HUES6 (cell line): ENCODE measurements at regions not wholly inside any gene's neighbourhood (a gene's known extent, or its start where the extent isn't known, plus 50 kb on each side); places are given as distances from the start of the nearest gene placed in this dataset.

ENCODE experiments used
- H3K27ac ChIP-seq: 2 replicates; pipeline ENCODE4 v1.7.0; 2013; ENCODE audit warnings: low read depth, mild to moderate bottlenecking, low read length, inconsistent platforms
- H3K27me3 ChIP-seq: 2 replicates; pipeline ENCODE4 v1.6.1; 2013; ENCODE audit warnings: low read length; ENCODE audit not compliant: control insufficient read depth, insufficient read depth
- H3K36me3 ChIP-seq: 2 replicates; pipeline ENCODE4 v1.6.1; 2013; ENCODE audit warnings: low read length; ENCODE audit not compliant: control insufficient read depth, insufficient read depth
- H3K4me1 ChIP-seq: 2 replicates; pipeline ENCODE4 v1.6.1; 2013; ENCODE audit warnings: low read length; ENCODE audit not compliant: control insufficient read depth, insufficient read depth
- H3K4me3 ChIP-seq: 2 replicates; pipeline ENCODE4 v1.5.1; 2013; ENCODE audit warnings: low read depth, low read length
- H3K9ac ChIP-seq: one replicate; pipeline ENCODE4 v1.6.1; 2013; ENCODE audit warnings: mild to moderate bottlenecking, low read length
- H3K9me3 ChIP-seq: 2 replicates; pipeline ENCODE4 v1.6.1; 2013; ENCODE audit warnings: low read depth, low read length; ENCODE audit not compliant: control insufficient read depth, insufficient read depth

DNA sequence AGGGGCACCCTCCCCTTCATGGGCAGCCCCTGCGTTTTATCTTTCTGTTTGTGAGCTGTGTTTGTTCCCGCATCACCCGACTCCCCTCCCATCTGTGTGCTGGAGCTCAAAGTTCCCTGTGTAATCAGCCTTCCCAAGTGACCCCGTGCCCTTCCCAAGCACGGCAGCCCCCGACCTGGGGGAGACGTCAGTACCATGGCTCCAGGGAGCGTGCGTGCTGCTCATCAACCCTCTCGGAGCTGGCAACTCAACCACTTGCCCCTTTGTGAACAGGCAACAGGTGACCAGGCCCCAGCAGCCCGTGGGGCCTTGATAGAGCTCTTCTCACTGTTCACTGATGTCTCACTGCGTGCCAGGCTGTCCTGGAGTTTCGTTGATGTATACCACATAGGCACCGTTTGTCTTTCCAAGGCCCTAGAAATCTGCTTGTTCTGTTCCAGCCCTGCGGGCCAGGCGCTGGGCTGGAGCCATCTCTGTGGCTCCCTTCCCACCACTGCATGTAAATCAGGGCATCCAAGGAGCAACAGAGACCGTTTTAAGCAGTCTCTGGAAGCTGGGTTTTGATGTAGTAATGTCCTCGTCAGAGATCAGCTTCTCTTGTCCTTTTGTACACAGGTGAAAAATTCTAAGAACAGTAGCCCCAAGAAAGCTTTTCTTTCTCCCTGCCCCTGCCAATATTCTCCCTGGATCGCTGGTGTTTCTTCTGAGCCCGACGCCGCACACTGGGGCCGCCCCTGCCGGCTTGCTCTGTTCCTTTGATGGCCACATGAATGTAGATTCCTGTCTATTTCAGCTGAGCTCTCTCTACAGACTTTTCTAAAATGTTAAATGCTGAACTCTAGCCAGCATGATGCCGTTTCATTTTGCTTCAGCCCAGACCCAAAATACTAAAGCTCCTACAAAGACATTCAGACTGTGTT, 107.0 kb upstream of the PTPRM start:
- peaks cover 3% of the 10 kb centered on the region; the same call in 1 of the 2 replicates for H3K4me1 ChIP-seq
- no peaks in the 10 kb centered on the region for H3K9me3 ChIP-seq
- no peak overlapping the region for H3K9ac ChIP-seq
- H3K27ac ChIP-seq: no peak overlapping the region
- no peak overlapping the region for H3K4me3 ChIP-seq
- H3K27me3 ChIP-seq: no peaks in the 10 kb centered on the region
- no peaks in the 10 kb centered on the region for H3K36me3 ChIP-seq

DNA sequence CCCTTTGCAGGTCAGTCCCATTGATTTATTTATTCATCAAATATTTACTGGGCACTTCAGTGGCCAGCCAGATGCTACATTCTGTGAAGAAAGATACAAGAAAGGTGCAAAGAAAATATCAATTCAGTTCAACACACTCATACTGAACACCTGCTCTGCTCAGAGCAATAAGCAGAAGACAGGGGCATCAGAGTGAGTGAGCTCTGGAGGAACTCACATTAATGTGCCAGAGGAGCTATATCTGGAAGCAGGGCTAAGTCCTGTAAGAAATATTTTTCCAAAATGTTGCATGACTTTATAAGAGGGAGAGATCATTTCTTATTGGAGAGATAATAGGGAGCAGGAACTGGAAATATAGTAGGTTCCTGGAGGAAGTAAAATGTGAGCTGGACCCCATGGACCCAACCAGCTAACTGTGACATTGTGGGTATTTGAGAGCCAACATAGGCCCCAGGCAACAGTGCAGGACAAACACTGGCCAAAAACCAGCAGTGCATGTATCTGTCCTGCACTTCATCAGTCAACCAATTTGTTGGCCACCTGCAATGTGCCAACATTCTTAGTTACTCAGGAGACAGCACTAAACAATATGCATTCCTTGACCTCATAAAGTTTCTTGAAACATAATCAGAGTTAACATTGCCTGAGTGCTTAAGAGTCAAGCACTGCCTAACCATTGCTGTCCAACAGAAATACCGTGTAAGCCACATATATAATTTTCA, 102.7 kb upstream of the PTPRM start:
- Histone ChIP-seq H3K9me3 (no peaks in the 10 kb centered on the region), H3K36me3 (no peaks in the 10 kb centered on the region), H3K4me3 (no peak overlapping the region), H3K27me3 (no peaks in the 10 kb centered on the region), H3K9ac (no peak overlapping the region), H3K4me1 (0 out of 2 replicates have a peak, but pooled peaks cover 3% of the 10 kb centered on the region), H3K27ac (no peak overlapping the region)

DNA sequence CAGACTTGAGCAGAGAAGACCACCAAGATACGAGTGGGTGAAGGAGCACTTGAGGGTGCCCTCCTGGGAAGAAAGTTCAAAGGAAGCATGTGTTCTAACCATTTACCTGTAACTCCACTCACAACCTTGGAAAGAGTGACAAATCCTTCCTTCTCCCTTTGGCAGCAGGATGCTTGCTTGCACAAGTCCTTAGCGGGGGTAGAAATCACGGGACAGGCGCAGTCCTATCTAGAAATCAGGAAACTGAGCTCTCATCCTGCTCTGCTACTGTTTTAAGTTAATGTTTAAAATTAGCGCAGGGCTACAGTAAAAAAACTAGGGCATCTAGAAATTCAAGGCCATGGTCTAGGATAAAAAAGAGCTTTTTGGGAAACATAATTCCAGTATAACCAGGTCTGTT, 100.9 kb upstream of the PTPRM start:
- H3K4me1 ChIP-seq: no peaks in the 10 kb centered on the region
- no peak overlapping the region for H3K9ac ChIP-seq
- no peak overlapping the region for H3K27ac ChIP-seq
- no peaks in the 10 kb centered on the region for H3K9me3 ChIP-seq
- H3K27me3 ChIP-seq: no peaks in the 10 kb centered on the region
- H3K36me3 ChIP-seq: no peaks in the 10 kb centered on the region
- no peak overlapping the region for H3K4me3 ChIP-seq

DNA sequence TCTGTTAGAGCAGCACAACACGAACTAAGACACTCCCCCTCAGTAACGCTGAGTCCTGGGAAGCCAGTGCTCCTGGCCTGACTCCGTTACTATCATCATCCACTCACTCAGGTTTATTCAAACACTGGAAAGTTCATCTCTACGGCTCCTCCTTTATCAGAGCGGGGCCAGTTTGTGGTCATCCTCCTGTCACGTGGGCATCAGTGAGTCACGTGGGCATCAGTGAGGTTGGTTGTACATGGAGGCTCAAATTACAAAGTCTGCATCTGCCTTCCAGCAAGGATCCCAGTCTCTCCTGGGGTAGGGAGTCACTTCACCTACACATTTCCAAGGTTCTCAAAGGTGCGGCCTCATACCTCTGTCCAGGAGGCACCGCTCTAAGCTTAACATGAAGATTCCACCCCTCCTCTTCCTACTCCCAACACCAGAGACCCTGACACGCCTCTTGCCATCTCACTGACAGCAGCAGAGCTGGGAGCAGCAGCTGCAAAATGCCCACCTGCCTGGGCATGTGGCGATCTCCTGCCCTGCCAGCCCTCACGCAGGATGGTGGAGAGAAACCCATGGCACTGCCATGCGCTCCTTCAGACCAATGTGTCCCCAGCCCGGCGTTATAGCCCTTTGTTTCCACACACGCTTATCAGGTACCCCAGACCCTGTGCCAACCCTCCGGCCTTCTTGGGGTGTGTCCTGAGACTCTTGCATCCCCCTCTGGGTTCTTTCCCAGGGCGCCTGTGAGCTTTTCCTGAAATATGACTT, 99.2 kb upstream of the PTPRM start:
- Histone ChIP-seq H3K4me1 (no peaks in the 10 kb centered on the region), H3K36me3 (no peaks in the 10 kb centered on the region), H3K4me3 (no peak overlapping the region), H3K27me3 (no peaks in the 10 kb centered on the region), H3K9ac (no peak overlapping the region), H3K27ac (no peak overlapping the region), H3K9me3 (no peaks in the 10 kb centered on the region)

DNA sequence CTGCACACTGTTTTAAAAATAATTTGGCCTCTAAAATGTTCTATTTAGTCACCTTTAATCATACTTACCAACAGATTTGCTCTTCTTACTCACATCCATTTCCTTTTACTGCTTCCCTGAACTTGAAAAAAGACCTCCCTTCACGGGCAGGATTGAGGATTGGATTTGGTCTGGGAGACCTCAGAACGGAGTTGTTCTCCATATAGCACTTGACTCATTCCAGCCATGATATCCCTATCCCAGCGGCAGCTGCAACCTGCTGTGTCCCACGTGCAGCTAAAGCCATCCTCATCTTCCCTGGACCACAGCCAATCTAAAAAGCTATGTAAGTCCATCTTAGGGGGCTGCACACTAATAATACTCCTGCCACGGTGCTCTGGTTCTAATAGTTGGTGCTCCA, 97.0 kb upstream of the PTPRM start:
- no peak overlapping the region for H3K9ac ChIP-seq
- H3K36me3 ChIP-seq: no peaks in the 10 kb centered on the region
- no peaks in the 10 kb centered on the region for H3K27me3 ChIP-seq
- no peak overlapping the region for H3K27ac ChIP-seq
- H3K9me3 ChIP-seq: no peaks in the 10 kb centered on the region
- no peak overlapping the region for H3K4me3 ChIP-seq
- no peaks in the 10 kb centered on the region for H3K4me1 ChIP-seq

DNA sequence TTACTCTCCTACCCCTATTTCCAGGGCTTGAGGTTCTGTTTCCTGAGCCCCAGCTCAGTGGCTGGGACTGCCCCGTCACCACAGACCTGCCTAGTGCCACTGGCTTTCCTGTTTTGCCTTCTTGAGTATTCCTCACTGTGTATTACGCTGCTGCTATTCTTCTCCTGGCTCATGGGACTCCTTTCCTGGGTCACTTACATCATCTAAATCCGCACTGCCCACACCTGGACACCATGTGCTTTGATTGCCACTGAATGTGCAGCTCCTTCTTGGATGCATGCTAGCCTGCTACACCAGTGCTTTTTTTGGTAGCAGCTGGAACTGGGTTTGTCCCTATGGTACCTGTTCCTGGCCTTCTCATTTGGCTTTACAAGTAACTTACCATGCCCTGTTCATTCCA, 96.6 kb upstream of the PTPRM start:
- Histone ChIP-seq H3K36me3 (no peaks in the 10 kb centered on the region), H3K27ac (no peak overlapping the region), H3K9me3 (no peaks in the 10 kb centered on the region), H3K4me1 (no peaks in the 10 kb centered on the region), H3K9ac (no peak overlapping the region), H3K27me3 (no peaks in the 10 kb centered on the region), H3K4me3 (no peak overlapping the region)

DNA sequence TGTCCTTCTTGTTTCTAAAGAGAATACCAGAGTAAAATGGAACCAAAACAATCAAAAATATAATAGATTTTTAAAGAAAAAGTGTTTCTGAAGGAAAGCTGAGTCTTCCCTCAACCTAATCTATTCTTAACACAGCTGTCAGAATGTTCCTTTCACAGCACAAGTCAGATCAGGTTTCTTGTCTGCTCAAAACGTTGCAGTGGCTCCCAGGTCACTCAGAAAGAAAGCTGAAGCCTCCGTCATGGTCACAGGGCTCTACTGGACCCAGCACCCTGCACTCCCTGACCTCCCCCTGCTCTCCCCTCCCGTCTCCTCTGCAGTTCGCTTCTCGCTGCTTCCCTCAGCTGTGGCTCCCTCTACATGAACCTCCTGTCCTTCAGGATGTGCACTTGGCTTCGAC, 90.7 kb upstream of the PTPRM start:
- Histone ChIP-seq H3K27ac (no peak overlapping the region), H3K27me3 (no peaks in the 10 kb centered on the region; the same call in 1 of the 2 replicates), H3K9me3 (no peaks in the 10 kb centered on the region), H3K9ac (no peak overlapping the region), H3K4me3 (no peak overlapping the region), H3K4me1 (peaks cover 11% of the 10 kb centered on the region), H3K36me3 (no peaks in the 10 kb centered on the region)

DNA sequence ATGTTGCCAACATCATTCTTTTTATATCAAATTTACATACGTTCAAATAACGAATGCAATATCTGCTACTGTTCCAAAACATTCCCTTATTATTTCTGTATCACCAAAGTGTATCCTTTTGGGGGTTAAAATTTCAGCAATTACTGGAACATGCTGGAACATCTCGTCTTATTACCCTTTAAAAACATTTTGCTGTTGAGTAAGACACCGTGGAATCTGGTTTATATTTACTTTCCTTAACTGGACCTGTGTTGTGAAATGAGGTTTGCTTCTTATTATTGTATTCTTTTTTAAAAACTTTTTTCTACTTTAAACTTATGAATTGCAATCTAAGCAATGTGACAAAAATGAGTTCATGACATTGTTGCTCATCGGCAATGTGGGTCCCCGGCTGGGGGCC, 87.4 kb upstream of the PTPRM start:
- Histone ChIP-seq H3K27me3 (no peaks in the 10 kb centered on the region; the same call in 1 of the 2 replicates), H3K4me3 (no peak overlapping the region), H3K9me3 (no peaks in the 10 kb centered on the region), H3K27ac (no peak overlapping the region), H3K9ac (no peak overlapping the region), H3K4me1 (peaks cover 11% of the 10 kb centered on the region), H3K36me3 (no peaks in the 10 kb centered on the region)

DNA sequence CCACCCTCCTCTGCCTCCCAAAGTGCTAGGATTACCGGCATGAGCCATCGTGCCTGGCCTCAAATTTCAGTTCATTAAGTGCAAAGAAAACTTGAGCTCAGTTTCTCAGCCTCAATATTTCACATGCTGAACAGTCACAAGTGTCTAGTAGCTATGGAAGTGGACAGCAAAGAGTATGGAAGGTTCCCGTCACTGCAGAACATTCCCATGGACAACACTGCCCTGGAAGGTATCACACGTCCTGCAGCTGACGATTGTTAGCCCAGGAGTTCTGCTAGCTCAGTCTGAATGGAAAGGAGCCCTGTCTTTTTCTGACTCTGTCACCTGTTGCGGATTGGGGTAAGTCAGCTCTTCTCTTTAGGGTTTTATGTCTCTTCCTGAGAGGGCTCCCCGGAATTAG, 86.2 kb upstream of the PTPRM start:
- H3K36me3 ChIP-seq: no peaks in the 10 kb centered on the region
- no peak overlapping the region for H3K4me3 ChIP-seq
- H3K4me1 ChIP-seq: peaks cover 8% of the 10 kb centered on the region
- no peak overlapping the region for H3K27ac ChIP-seq
- H3K9me3 ChIP-seq: no peaks in the 10 kb centered on the region
- no peaks in the 10 kb centered on the region; the same call in 1 of the 2 replicates for H3K27me3 ChIP-seq
- H3K9ac ChIP-seq: no peak overlapping the region

DNA sequence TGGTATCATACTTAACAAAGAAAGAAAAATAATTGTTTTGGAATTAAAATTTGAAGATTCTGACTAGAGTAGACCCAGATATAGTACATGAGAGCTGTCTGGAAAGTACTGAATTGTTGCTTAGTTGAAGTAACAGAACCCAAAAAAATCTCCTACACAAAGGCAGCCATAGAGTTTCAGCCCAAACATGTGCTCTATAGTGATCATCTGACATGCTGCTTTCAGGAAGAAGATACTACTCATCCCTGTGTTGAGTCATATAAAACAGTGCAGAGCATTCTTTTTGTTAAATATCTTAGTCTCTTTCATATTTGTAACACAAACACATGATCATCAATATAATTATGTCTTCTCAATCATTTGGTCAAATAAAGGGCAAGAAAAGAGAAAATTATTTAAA, 84.8 kb upstream of the PTPRM start:
- no peak overlapping the region for H3K9ac ChIP-seq
- H3K4me3 ChIP-seq: no peak overlapping the region
- no peaks in the 10 kb centered on the region for H3K9me3 ChIP-seq
- H3K27ac ChIP-seq: no peak overlapping the region
- no peaks in the 10 kb centered on the region for H3K27me3 ChIP-seq
- H3K36me3 ChIP-seq: no peaks in the 10 kb centered on the region
- peaks cover 2% of the 10 kb centered on the region for H3K4me1 ChIP-seq

DNA sequence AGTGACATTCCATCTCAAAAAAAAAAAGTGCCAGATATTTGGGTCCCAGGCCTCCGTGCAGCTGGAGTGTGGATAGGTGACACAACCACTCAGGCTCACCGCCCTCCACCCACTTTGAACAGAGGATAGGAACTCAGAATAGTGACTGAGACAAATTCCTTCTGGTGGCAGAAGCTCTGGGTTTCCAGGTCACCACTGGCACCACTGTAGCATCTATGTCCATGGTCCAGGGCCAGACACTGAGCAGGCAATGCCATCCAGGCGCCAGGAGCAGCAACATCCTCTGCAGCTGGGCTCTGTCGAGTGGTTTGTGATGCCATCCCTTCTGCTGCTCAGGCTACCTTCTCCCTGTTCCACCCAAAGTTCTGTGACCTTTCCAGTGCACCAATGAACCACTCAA, 81.5 kb upstream of the PTPRM start:
- H3K9ac ChIP-seq: no peak overlapping the region
- H3K9me3 ChIP-seq: no peaks in the 10 kb centered on the region
- no peaks in the 10 kb centered on the region for H3K36me3 ChIP-seq
- no peak overlapping the region for H3K27ac ChIP-seq
- no peaks in the 10 kb centered on the region for H3K27me3 ChIP-seq
- H3K4me1 ChIP-seq: no peaks in the 10 kb centered on the region
- H3K4me3 ChIP-seq: no peak overlapping the region
